ENCODE measurements at regions not wholly inside any gene's neighbourhood (a gene's known extent, or its start where the extent isn't known, plus 50 kb on each side); places are given as distances from the start of the nearest gene placed in this dataset.

DNA sequence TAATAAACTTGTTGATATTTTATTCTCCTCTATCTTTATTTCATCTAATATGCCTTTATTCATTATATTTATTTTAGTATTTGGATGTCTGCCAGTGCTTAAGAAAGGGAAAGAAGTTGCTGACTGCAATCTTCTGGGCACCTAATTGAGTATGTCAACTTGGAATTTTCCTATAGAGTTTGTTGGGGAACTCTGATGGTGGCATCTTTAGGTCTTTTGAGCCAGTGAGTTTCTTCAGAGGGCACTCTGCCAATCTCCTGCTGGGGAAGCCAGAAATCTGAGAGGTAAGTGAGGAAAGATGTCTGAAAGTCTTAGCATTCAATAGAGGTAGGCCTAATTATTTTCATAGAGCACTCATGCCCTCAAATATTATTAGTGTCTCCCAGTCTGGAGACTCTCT lies 475.0 kb downstream of the GABRG1 start:
- DNase-seq (ENCODE audit: low spot score in 2 of 2): no peak
- no peaks in the 10 kb centered on the region for H3K36me3 ChIP-seq (replicated peaks)
- H3K27me3 ChIP-seq (ENCODE audit: low read depth): no peaks in the 10 kb centered on the region
- in situ Hi-C loops (cut with MboI; ENCODE audit: low sequenced_read_pairs): no loop called here
- H3K4me3 ChIP-seq: no peak overlapping the region
- no peaks in the 10 kb centered on the region for H3K9me3 ChIP-seq
- H3K4me1 ChIP-seq: no peaks in the 10 kb centered on the region

DNA sequence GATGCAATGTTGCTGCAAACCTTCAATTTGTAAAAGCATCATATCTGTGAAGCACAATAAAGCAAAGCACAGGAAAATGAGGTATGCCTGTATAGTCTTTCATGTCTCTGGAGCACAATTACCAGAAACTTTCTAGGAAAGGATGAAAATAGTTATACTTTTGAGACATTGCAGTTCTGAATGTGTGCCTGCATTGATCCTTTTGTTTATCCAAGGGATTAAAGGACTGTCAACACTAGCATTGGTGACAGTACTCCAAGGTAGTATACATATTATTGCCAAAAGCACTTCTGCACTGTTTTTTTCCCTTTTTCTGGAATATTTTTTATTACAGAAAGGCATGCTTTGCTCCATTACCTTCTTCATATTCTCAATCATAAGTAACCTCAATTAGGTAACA lies 476.0 kb downstream of the GABRG1 start:
- Histone ChIP-seq H3K27me3 (ENCODE audit: low read depth) (no peaks in the 10 kb centered on the region), H3K4me3 (no peak overlapping the region), H3K9me3 (no peaks in the 10 kb centered on the region), H3K36me3 (replicated peaks) (no peaks in the 10 kb centered on the region), H3K4me1 (no peaks in the 10 kb centered on the region)
- in situ Hi-C loops (cut with MboI; ENCODE audit: low sequenced_read_pairs): no loop called here
- no peak for DNase-seq (ENCODE audit: low spot score in 2 of 2)

GRCh38 chr4:45646885-45647590 lies 476.8 kb downstream of the GABRG1 start:
- in situ Hi-C loops (cut with MboI; ENCODE audit: low sequenced_read_pairs): no loop called here
- no peaks in the 10 kb centered on the region for H3K36me3 ChIP-seq (replicated peaks)
- DNase-seq (ENCODE audit: low spot score in 2 of 2): no peak
- H3K4me1 ChIP-seq: no peaks in the 10 kb centered on the region
- H3K9me3 ChIP-seq: no peaks in the 10 kb centered on the region
- no peak overlapping the region for H3K4me3 ChIP-seq
- no peaks in the 10 kb centered on the region for H3K27me3 ChIP-seq (ENCODE audit: low read depth)

GRCh38 chr4:45640281-45640680 lies 483.6 kb downstream of the GABRG1 start:
- Histone ChIP-seq H3K4me1 (no peaks in the 10 kb centered on the region), H3K36me3 (replicated peaks) (no peaks in the 10 kb centered on the region), H3K4me3 (no peak overlapping the region), H3K9me3 (no peaks in the 10 kb centered on the region), H3K27me3 (ENCODE audit: low read depth) (no peaks in the 10 kb centered on the region)
- no peak for DNase-seq (ENCODE audit: low spot score in 2 of 2)
- in situ Hi-C loops (cut with MboI; ENCODE audit: low sequenced_read_pairs): no loop called here

- no peaks in the 10 kb centered on the region for H3K9me3 ChIP-seq
- H3K4me3 ChIP-seq: no peak overlapping the region
- no peak for DNase-seq (ENCODE audit: low spot score in 2 of 2)
- no peaks in the 10 kb centered on the region; the same call in 1 of the 2 replicates for H3K36me3 ChIP-seq (replicated peaks)
- in situ Hi-C loops (cut with MboI; ENCODE audit: low sequenced_read_pairs): no loop called here
- H3K4me1 ChIP-seq: no peaks in the 10 kb centered on the region
- no peaks in the 10 kb centered on the region for H3K27me3 ChIP-seq (ENCODE audit: low read depth)
Observed at GRCh38 chr4:45638641-45639040, 485.2 kb downstream of the GABRG1 start.

DNA sequence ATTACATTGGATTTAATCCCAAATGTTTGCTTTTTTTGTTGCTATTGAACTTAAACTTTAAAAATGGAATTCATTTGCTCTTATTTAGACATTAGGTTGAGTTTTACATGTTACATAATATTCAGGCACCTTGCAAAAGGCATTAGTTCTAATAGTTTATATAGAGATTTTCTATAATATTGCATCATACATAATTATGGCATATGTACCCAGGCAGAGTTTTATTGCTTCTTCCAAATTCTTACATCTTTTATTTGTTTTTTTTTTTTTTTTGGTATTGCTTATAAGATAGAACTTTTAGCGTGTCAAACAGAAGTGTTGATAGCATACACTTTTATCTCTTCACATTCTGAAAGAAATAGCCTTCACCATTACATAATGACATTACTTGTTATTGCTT lies 487.7 kb downstream of the GABRG1 start:
- Histone ChIP-seq H3K27me3 (ENCODE audit: low read depth) (no peaks in the 10 kb centered on the region), H3K4me3 (no peak overlapping the region), H3K4me1 (no peaks in the 10 kb centered on the region), H3K9me3 (no peaks in the 10 kb centered on the region), H3K36me3 (replicated peaks) (no peaks in the 10 kb centered on the region; the same call in 1 of the 2 replicates)
- in situ Hi-C loops (cut with MboI; ENCODE audit: low sequenced_read_pairs): no loop called here
- no peak for DNase-seq (ENCODE audit: low spot score in 2 of 2)

DNA sequence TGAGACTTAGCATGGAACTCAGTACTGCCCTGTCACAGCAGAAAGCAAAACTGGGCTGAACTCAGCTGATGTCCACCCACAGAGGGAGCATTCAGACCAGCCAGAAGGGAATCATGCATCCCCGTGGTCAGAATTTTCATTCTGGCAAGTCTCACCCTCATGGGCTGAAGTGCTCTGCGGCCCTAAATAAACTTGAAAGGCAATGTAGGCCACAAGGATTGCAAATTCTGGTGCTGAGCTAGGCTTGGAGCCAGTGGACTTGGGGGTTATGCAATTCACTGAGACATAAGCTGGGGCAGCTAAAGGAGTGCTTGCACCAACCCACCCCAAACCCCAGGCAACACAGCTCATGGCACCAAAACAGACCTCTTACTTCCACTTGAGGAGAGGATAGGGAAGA lies 494.1 kb downstream of the GABRG1 start:
- in situ Hi-C loops (cut with MboI; ENCODE audit: low sequenced_read_pairs): no loop called here
- no peak for DNase-seq (ENCODE audit: low spot score in 2 of 2)

DNA sequence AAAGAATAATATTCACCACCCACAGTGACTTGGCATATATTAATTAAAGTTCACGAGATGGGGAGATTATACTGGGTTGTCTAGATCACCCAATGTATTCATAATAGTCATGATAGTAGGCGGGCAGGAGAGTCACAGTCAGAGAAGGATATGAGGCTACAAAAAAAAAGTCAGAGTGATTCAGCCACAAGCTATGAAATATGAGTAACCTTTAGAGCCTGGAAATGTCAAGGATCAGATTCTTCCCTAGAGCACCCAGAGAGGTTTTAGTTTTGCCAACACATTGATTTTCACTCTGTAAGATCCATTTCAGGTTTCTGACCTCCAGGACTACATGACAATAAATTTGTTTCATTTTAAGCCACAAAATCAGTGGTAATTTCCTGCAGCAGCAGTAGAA lies 501.9 kb downstream of the GABRG1 start:
- Histone ChIP-seq H3K36me3 (replicated peaks) (no peaks in the 10 kb centered on the region), H3K4me1 (no peaks in the 10 kb centered on the region), H3K9me3 (no peaks in the 10 kb centered on the region), H3K4me3 (no peak overlapping the region), H3K27me3 (ENCODE audit: low read depth) (no peaks in the 10 kb centered on the region)
- in situ Hi-C loops (cut with MboI; ENCODE audit: low sequenced_read_pairs): no loop called here
- DNase-seq (ENCODE audit: low spot score in 2 of 2): no peak

More for the DNA sequence above, 494.1 kb downstream of the GABRG1 start:
- Histone ChIP-seq H3K4me3 (no peak overlapping the region), H3K9me3 (no peaks in the 10 kb centered on the region), H3K4me1 (no peaks in the 10 kb centered on the region), H3K27me3 (ENCODE audit: low read depth) (no peaks in the 10 kb centered on the region), H3K36me3 (replicated peaks) (no peaks in the 10 kb centered on the region)

DNA sequence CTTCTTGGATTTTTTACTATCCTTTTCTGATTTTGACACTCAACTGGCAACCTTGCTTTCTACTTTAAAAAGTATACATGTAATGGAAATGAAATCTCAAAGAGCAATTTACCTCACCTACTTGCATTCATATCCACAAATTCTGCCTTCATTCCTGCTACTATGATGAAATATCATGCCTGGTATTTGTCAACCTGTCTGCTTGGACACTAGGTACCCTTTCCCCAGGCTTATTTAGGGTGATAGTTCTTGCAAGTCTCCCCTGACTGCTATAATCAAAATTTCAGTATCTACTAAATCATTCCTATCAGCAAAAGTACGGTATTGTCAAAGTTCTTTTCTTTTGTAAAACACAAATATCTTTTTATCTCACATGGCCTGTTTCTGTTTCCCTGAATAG lies 503.0 kb downstream of the GABRG1 start:
- in situ Hi-C loops (cut with MboI; ENCODE audit: low sequenced_read_pairs): no loop called here
- Histone ChIP-seq H3K9me3 (no peaks in the 10 kb centered on the region), H3K27me3 (ENCODE audit: low read depth) (no peaks in the 10 kb centered on the region), H3K4me1 (no peaks in the 10 kb centered on the region), H3K4me3 (no peak overlapping the region), H3K36me3 (replicated peaks) (no peaks in the 10 kb centered on the region)
- no peak for DNase-seq (ENCODE audit: low spot score in 2 of 2)

- H3K9me3 ChIP-seq: no peaks in the 10 kb centered on the region
- H3K27me3 ChIP-seq (ENCODE audit: low read depth): no peaks in the 10 kb centered on the region
- H3K4me1 ChIP-seq: no peaks in the 10 kb centered on the region
- H3K36me3 ChIP-seq (replicated peaks): no peaks in the 10 kb centered on the region
- H3K4me3 ChIP-seq: no peak overlapping the region
- DNase-seq (ENCODE audit: low spot score in 2 of 2): no peak
- in situ Hi-C loops (cut with MboI; ENCODE audit: low sequenced_read_pairs): no loop called here
Observed at GRCh38 chr4:45596379-45597101, 527.3 kb downstream of the GABRG1 start.

GRCh38 chr4:45580334-45580733 lies 543.5 kb downstream of the GABRG1 start:
- in situ Hi-C loops (cut with MboI; ENCODE audit: low sequenced_read_pairs): no loop called here
- DNase-seq (ENCODE audit: low spot score in 2 of 2): no peak
- H3K36me3 ChIP-seq (replicated peaks): no peaks in the 10 kb centered on the region
- no peak overlapping the region for H3K4me3 ChIP-seq
- no peaks in the 10 kb centered on the region for H3K4me1 ChIP-seq
- no peaks in the 10 kb centered on the region for H3K9me3 ChIP-seq
- no peaks in the 10 kb centered on the region for H3K27me3 ChIP-seq (ENCODE audit: low read depth)

DNA sequence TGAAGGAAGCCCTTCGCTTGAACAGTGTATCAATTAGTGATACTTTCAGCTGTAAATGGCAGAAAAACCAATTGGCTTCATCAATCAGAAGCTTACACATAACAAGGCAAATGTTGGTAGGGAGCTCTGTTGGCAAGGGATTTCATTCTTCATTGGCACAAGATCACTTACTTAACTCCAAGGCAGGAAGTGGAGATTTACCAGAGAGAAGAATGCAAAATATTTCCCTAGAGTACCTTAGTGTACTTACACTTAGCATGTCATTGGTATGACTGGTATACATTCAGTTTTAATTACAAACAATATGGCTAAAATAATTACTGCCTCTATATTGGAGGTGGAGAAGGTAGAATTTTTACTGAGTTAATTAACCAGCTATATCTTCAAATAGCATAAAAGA lies 545.0 kb downstream of the GABRG1 start:
- Histone ChIP-seq H3K4me1 (no peaks in the 10 kb centered on the region), H3K27me3 (ENCODE audit: low read depth) (no peaks in the 10 kb centered on the region), H3K4me3 (no peak overlapping the region), H3K9me3 (no peaks in the 10 kb centered on the region), H3K36me3 (replicated peaks) (no peaks in the 10 kb centered on the region)
- in situ Hi-C loops (cut with MboI; ENCODE audit: low sequenced_read_pairs): no loop called here
- no peak for DNase-seq (ENCODE audit: low spot score in 2 of 2)

DNA sequence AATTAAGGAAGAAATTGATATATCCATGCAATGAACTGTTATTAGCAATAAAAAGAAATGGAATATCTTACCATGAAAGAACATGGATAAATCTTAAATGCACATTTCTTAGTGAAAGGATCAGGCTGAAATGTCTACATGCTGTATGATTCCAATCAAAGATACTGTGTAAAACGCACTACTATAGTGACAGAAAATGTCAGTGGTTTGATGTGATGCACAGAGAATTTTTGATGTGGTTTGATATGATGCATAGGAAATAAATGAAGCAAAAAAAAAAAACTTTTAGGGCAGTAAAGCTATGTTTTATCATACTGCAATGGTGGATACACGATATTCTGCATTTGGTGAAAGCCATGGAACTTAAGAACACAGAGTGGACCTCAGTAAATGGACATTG lies 547.6 kb downstream of the GABRG1 start:
- Histone ChIP-seq H3K36me3 (replicated peaks) (no peaks in the 10 kb centered on the region), H3K9me3 (no peaks in the 10 kb centered on the region), H3K4me1 (no peaks in the 10 kb centered on the region), H3K4me3 (no peak overlapping the region), H3K27me3 (ENCODE audit: low read depth) (no peaks in the 10 kb centered on the region)
- no peak for DNase-seq (ENCODE audit: low spot score in 2 of 2)
- in situ Hi-C loops (cut with MboI; ENCODE audit: low sequenced_read_pairs): no loop called here

GRCh38 chr4:45569619-45570018 lies 554.2 kb downstream of the GABRG1 start:
- H3K4me3 ChIP-seq: no peak overlapping the region
- no peak for DNase-seq (ENCODE audit: low spot score in 2 of 2)

More at GRCh38 chr4:45569619-45570018, 554.2 kb downstream of the GABRG1 start:
- Histone ChIP-seq H3K9me3 (no peaks in the 10 kb centered on the region), H3K27me3 (ENCODE audit: low read depth) (no peaks in the 10 kb centered on the region), H3K36me3 (replicated peaks) (no peaks in the 10 kb centered on the region), H3K4me1 (no peaks in the 10 kb centered on the region)
- in situ Hi-C loops (cut with MboI; ENCODE audit: low sequenced_read_pairs): no loop called here

Measured in HAP-1 (cell line).